OCI-LY1 (cell line): ENCODE measurements at regions not wholly inside any gene's neighbourhood (a gene's known extent, or its start where the extent isn't known, plus 50 kb on each side); places are given as distances from the start of the nearest gene placed in this dataset.

Source experiments
- H2AFZ ChIP-seq: fragments of 200-600 bp; sonication (generic), shearing (Covaris generic); 2 replicates; pipeline ENCODE4 v1.6.0; 2014; ENCODE audit warnings: antibody characterized with exemption, mild to moderate bottlenecking, low read length
- H3F3A ChIP-seq: fragments of 200-600 bp; sonication (generic), shearing (Covaris generic); 2 replicates; pipeline ENCODE4 v1.6.0; 2014; ENCODE audit warnings: mild to moderate bottlenecking, antibody characterized with exemption, low read length, moderate library complexity; ENCODE audit not compliant: insufficient read depth
- H3K27ac ChIP-seq: fragments of 200-600 bp; sonication (generic); 2 replicates; pipeline ENCODE4 v1.5.1; 2014; ENCODE audit warnings: low read length, mixed run types, mild to moderate bottlenecking, low read depth; ENCODE audit not compliant: poor library complexity, severe bottlenecking
- H3K27me3 ChIP-seq: fragments of 200-600 bp; sonication (generic); 2 replicates; pipeline ENCODE4 v1.6.0; 2014; ENCODE audit warnings: antibody characterized with exemption, mild to moderate bottlenecking, low read length, moderate library complexity; ENCODE audit not compliant: insufficient read depth
- H3K36me3 ChIP-seq: fragments of 200-600 bp; sonication (generic); 2 replicates; pipeline ENCODE4 v1.6.1; 2014; ENCODE audit warnings: mild to moderate bottlenecking, antibody characterized with exemption, low read length, moderate library complexity, mixed read lengths; ENCODE audit not compliant: insufficient read depth
- H3K4me1 ChIP-seq: fragments of 200-600 bp; sonication (generic); 2 replicates; pipeline ENCODE4 v1.5.1; 2014; ENCODE audit warnings: mild to moderate bottlenecking, low read length, moderate library complexity; ENCODE audit not compliant: insufficient read depth, severe bottlenecking
- H3K4me2 ChIP-seq: fragments of 200-600 bp; sonication (generic), shearing (Covaris generic); 2 replicates; pipeline ENCODE4 v1.6.1; 2014; ENCODE audit warnings: low read length
- H3K4me3 ChIP-seq: fragments of 200-600 bp; sonication (generic); 2 replicates; pipeline ENCODE4 v1.5.1; 2014; ENCODE audit warnings: low read length, low read depth, mild to moderate bottlenecking, mixed read lengths; ENCODE audit not compliant: poor library complexity, severe bottlenecking
- H3K79me2 ChIP-seq: fragments of 200-600 bp; shearing (Covaris generic); 2 replicates; pipeline ENCODE4 v1.6.1; 2016; ENCODE audit warnings: mixed run types, low read length, mixed read lengths; ENCODE audit not compliant: insufficient read depth
- H3K9ac ChIP-seq: fragments of 200-600 bp; sonication (generic), shearing (Covaris generic); 2 replicates; pipeline ENCODE4 v1.6.1; 2014; ENCODE audit warnings: mild to moderate bottlenecking, low read length, mixed read lengths
- H3K9me2 ChIP-seq: fragments of 200-600 bp; sonication (generic), shearing (Covaris generic); 2 replicates; pipeline ENCODE4 v1.6.1; 2014; ENCODE audit warnings: low read depth, mild to moderate bottlenecking, low read length, mixed read lengths
- H3K9me3 ChIP-seq: fragments of 200-600 bp; shearing (Covaris generic); 2 replicates; pipeline ENCODE4 v1.6.1; 2014; ENCODE audit warnings: low read length, mixed read lengths
- H4K20me1 ChIP-seq: fragments of 200-600 bp; sonication (generic), shearing (Covaris generic); 2 replicates; pipeline ENCODE4 v1.6.0; 2016; ENCODE audit warnings: mild to moderate bottlenecking, low read length; ENCODE audit not compliant: insufficient read depth
- EZH2 ChIP-seq: fragments of 200-600 bp; sonication (generic), shearing (Covaris generic); IDR thresholded peaks from 2 replicates; pipeline ENCODE4 v1.8.0; 2017; ENCODE audit warnings: borderline replicate concordance, mixed run types, mild to moderate bottlenecking, antibody characterized with exemption, low read length, moderate library complexity, mixed read lengths
- TF ChIP-seq, protein P1 (sequence below): fragments of 200-600 bp; sonication (generic), shearing (Covaris generic); IDR thresholded peaks from 2 replicates; pipeline ENCODE4 v1.5.1; 2017; ENCODE audit warnings: mild to moderate bottlenecking, antibody characterized with exemption, low read length, moderate library complexity, mixed read lengths

DNA sequence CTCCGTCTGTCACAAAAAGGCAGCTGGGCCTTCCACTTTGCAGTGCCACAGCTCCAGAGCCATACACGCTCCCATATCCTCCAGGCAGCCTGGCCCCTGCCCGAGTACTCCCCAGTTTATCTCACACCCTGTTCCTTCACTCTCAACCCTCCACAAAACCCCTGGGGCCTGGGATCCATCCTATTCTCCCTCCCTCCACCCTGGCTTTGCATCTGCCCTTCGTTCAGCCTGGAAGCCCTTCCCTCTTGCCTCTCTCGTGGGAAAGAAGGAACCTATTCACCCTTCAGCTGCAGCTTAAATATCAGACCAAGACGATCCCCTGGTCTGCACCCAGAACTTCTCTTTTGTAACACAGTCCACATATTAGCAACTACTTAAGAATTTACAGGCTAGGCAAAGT is 56.7 kb downstream of the CAMK2N1 start:
- no peaks in the 10 kb centered on the region for H4K20me1 ChIP-seq
- no peaks in the 10 kb centered on the region for H3K4me1 ChIP-seq
- no peaks in the 10 kb centered on the region for H3F3A ChIP-seq
- no peaks in the 10 kb centered on the region for H3K79me2 ChIP-seq
- H3K4me2 ChIP-seq: no peak overlapping the region
- H3K27me3 ChIP-seq: peaks cover 4% of the 10 kb centered on the region; the same call in 1 of the 2 replicates
- no peak overlapping the region for H3K9ac ChIP-seq
- no peak overlapping the region for H2AFZ ChIP-seq
- TF ChIP-seq, protein P1, sequence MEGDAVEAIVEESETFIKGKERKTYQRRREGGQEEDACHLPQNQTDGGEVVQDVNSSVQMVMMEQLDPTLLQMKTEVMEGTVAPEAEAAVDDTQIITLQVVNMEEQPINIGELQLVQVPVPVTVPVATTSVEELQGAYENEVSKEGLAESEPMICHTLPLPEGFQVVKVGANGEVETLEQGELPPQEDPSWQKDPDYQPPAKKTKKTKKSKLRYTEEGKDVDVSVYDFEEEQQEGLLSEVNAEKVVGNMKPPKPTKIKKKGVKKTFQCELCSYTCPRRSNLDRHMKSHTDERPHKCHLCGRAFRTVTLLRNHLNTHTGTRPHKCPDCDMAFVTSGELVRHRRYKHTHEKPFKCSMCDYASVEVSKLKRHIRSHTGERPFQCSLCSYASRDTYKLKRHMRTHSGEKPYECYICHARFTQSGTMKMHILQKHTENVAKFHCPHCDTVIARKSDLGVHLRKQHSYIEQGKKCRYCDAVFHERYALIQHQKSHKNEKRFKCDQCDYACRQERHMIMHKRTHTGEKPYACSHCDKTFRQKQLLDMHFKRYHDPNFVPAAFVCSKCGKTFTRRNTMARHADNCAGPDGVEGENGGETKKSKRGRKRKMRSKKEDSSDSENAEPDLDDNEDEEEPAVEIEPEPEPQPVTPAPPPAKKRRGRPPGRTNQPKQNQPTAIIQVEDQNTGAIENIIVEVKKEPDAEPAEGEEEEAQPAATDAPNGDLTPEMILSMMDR: no peak
- TF ChIP-seq EZH2: no peak
- H3K36me3 ChIP-seq: no peaks in the 10 kb centered on the region; the same call in 1 of the 2 replicates
- H3K9me3 ChIP-seq: 0 out of 2 replicates have a peak, but pooled peaks cover 3% of the 10 kb centered on the region
- no peak overlapping the region for H3K4me3 ChIP-seq
- H3K9me2 ChIP-seq: no peaks in the 10 kb centered on the region
- H3K27ac ChIP-seq: no peak overlapping the region

DNA sequence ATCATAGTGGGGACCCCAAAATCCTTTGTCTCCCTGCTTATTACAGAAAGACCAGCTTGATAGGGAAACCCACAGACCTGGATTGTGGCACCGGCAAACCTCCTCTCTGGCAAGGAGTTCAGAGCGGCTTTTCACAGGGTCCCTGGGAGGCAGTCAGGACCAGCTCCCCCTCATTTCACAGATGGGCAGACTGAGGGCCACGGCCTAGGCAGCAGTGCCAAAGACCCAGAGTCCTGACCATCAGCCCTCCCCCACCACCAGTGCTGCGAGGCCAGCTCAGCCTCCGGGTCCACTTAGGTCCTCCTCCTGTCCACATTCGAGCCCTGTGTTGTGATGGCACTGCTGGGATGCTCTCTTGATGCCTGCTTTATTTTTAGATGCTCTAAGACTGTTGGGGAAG is 57.2 kb downstream of the CAMK2N1 start:
- H3K27me3 ChIP-seq: peaks cover 4% of the 10 kb centered on the region; the same call in 1 of the 2 replicates
- H3K36me3 ChIP-seq: no peaks in the 10 kb centered on the region; the same call in 1 of the 2 replicates
- 0 out of 2 replicates have a peak, but pooled peaks cover 3% of the 10 kb centered on the region for H3K9me3 ChIP-seq
- no peak overlapping the region for H3K27ac ChIP-seq
- H3K4me3 ChIP-seq: no peak overlapping the region
- no peaks in the 10 kb centered on the region for H3K4me1 ChIP-seq
- H3K4me2 ChIP-seq: no peak overlapping the region
- no peaks in the 10 kb centered on the region for H3K9me2 ChIP-seq
- H3K9ac ChIP-seq: no peak overlapping the region
- H4K20me1 ChIP-seq: no peaks in the 10 kb centered on the region
- no peaks in the 10 kb centered on the region for H3K79me2 ChIP-seq
- TF ChIP-seq EZH2: no peak
- TF ChIP-seq, protein P1: no peak
- no peaks in the 10 kb centered on the region for H3F3A ChIP-seq
- no peak overlapping the region for H2AFZ ChIP-seq

DNA sequence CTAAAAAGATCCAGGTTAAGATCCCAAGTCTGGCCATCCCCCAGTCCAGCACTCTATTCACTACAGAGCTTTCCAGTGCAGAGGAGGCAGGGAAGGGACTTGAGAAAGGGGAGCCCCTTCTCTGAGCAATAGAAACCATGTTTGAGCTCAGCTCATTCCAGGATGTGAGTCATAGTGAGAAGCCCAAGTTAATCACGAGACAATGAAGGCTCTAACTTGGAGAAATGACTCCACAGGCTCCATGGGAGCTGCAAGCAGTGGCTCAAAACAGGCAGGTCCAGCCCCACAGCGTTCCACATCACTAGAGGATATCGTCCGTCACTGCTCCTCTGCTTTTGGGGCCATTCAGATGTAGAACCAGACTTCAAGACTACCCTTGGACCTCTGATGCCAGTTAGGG is 59.1 kb downstream of the CAMK2N1 start:
- Histone ChIP-seq H4K20me1 (no peaks in the 10 kb centered on the region), H3K79me2 (no peaks in the 10 kb centered on the region), H2AFZ (no peak overlapping the region), H3K27ac (no peak overlapping the region), H3K9me3 (peaks cover 5% of the 10 kb centered on the region; the same call in 1 of the 2 replicates), H3K4me2 (no peak overlapping the region), H3K4me1 (no peaks in the 10 kb centered on the region), H3K9me2 (no peaks in the 10 kb centered on the region), H3K9ac (no peak overlapping the region), H3K4me3 (no peak overlapping the region), H3K36me3 (no peaks in the 10 kb centered on the region; the same call in 1 of the 2 replicates), H3K27me3 (peaks cover 4% of the 10 kb centered on the region; the same call in 1 of the 2 replicates), H3F3A (no peaks in the 10 kb centered on the region)
- no peak for TF ChIP-seq EZH2
- TF ChIP-seq, protein P1: no peak
